ENCODE measurements at regions not wholly inside any gene's neighbourhood (a gene's known extent, or its start where the extent isn't known, plus 50 kb on each side); places are given as distances from the start of the nearest gene placed in this dataset.

GRCh38 chr3:94968519-94968918 is 905.7 kb downstream of the NSUN3 start:
- TF ChIP-seq, protein P1, sequence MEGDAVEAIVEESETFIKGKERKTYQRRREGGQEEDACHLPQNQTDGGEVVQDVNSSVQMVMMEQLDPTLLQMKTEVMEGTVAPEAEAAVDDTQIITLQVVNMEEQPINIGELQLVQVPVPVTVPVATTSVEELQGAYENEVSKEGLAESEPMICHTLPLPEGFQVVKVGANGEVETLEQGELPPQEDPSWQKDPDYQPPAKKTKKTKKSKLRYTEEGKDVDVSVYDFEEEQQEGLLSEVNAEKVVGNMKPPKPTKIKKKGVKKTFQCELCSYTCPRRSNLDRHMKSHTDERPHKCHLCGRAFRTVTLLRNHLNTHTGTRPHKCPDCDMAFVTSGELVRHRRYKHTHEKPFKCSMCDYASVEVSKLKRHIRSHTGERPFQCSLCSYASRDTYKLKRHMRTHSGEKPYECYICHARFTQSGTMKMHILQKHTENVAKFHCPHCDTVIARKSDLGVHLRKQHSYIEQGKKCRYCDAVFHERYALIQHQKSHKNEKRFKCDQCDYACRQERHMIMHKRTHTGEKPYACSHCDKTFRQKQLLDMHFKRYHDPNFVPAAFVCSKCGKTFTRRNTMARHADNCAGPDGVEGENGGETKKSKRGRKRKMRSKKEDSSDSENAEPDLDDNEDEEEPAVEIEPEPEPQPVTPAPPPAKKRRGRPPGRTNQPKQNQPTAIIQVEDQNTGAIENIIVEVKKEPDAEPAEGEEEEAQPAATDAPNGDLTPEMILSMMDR (IDR thresholded peaks at IDR 0.05; ENCODE audit: insufficient read depth, low read depth, low read length) = no peak
- TF ChIP-seq EZH2 (IDR thresholded peaks at IDR 0.05; ENCODE audit: insufficient read depth, low read length) = no peak

Measured in astrocyte (in vitro differentiated cells and primary cell).